ENCODE measurements at regions not wholly inside any gene's neighbourhood (a gene's known extent, or its start where the extent isn't known, plus 50 kb on each side); places are given as distances from the start of the nearest gene placed in this dataset.

DNA sequence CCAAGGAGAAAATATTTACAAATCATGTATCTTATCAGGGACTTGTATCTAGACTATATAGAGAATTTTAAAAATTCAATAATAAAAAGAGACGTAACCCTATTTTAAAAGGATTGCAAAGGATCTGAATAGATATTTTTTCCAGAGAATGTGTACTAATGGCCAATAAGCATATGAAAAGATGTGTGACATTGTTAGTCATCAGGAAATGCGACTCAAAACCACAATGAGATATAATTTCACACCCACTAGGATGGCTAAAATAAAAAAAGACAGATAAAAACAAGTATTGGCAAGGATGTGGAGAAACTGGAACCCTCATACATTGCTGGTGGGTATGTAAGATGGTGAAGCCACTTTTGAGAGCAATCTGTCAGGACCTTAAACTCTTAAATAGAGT, 141.9 kb upstream of the BMP4 start:
- no peak for DNase-seq

- DNase-seq = no peak
Measured at GRCh38 chr14:54102051-54102456, 145.4 kb upstream of the BMP4 start.

- DNase-seq = no peak
Measured at GRCh38 chr14:54102530-54102929, 145.9 kb upstream of the BMP4 start.

GRCh38 chr14:54104601-54105145, 148.0 kb upstream of the BMP4 start:
- no peak for DNase-seq

- no peak for DNase-seq
Measured at GRCh38 chr14:54105406-54105805, 148.8 kb upstream of the BMP4 start.

GRCh38 chr14:54105898-54106297, 149.3 kb upstream of the BMP4 start:
- no peak for DNase-seq

DNA sequence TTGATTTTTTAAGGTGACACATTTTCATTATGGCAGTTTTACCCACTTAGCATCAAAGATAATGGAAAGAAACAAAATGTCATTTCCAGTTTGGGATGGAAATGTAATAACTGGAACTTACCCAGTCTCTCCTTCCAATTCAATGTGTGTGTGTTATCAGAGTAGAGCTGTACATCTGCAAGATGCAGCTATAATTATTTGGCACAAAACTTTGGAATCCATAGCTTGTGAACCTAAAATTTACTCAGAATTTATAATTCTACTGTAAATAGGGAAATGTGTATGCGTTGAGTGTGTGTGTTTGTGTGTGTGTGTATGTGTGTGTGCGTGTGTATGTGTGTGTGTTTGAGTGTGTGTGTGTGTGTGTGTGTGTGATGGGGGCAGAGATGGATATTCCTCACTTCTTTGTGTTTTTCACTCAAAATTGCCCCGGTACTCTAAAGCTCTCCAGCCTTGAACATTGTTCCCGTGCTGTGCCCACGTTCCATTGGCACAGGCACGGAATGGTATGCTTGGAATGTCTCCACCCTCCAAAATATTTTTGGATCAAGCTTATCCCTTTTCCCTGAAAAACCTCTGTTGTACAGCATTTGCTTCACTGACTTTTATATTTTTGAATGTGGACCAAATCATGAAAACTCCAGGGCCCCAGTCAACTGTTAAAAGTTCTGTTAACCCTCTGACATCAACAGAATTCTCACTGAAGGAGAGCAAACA, 150.2 kb upstream of the BMP4 start:
- no peak for DNase-seq

- no peak for DNase-seq
Measured at GRCh38 chr14:54108481-54109471, 152.2 kb upstream of the BMP4 start.

DNA sequence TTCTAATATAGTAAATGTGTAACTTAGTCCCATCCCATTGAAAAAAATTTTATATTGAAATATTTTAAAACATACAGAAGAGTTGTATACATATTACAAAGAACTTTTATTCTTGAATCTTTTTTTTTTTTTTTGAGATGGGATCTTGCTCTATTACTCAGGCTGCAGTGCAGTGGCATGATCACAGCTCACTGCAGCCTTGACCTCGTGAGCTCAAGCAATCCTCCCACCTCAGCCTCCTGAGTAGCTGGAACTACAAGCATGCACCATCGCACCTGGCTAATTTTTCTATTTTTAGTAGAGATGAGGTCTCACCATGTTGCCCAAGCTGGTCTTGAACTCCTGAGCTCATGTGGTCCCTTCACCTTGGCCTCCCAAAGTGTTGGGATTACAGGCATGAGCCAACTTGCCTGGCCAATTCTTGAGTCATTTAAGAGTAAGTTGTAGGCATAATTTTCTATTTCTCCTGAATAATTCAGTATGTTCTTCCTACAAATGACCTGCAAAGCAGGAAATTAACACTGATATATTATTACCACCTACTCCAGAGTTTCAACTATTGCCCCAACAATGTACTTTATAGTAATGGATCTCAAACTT, 153.0 kb upstream of the BMP4 start:
- DNase-seq = no peak

- DNase-seq = no peak
Measured at GRCh38 chr14:54114941-54115340, 158.3 kb upstream of the BMP4 start.

GRCh38 chr14:54116198-54116885, 159.7 kb upstream of the BMP4 start:
- no peak for DNase-seq

- DNase-seq = no peak
Measured at GRCh38 chr14:54116972-54117371, 160.3 kb upstream of the BMP4 start.

- DNase-seq = no peak
Measured at GRCh38 chr14:54117396-54117795, 160.8 kb upstream of the BMP4 start.

DNA sequence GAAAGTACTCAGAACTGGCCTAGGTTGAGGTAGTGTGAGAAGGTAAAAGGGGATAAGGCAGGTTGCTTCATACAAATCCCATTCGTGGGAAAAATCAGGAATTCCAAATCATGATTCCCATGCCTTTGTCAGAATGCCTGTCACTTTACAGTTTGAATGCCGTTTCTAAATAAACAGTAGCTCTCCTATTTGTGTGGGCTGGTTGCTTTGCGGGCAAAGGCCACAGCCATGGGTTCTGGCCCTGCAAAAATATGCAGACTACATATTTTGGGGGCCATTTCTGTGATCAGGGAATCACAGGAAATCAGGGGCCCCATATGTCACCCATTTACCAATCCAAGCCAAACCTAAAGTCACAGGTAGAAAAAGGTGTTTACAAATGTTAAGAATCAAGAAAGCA, 161.3 kb upstream of the BMP4 start:
- DNase-seq = no peak

- DNase-seq = no peak
Measured at GRCh38 chr14:54120260-54120659, 163.6 kb upstream of the BMP4 start.

GRCh38 chr14:54121466-54122027, 164.9 kb upstream of the BMP4 start:
- DNase-seq = no peak

DNA sequence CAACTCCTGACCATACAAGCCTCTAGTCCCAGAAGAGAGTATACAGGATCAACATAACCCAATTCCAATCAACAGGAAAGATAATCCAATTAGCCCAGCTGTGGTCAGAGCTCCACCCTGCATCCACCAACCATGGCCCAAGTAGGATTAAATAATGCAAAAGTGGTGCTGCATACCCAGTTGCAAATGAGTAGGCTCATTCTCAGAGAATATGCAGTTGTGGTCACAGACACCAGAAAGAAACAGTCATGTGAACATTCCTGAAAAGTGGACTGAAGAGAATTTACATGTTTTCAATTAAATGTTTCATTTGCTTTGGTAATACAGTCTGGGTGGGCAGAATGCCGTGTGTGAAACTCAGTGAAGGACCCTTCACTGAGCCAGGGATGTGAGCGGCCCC, 167.2 kb upstream of the BMP4 start:
- no peak for DNase-seq

DNA sequence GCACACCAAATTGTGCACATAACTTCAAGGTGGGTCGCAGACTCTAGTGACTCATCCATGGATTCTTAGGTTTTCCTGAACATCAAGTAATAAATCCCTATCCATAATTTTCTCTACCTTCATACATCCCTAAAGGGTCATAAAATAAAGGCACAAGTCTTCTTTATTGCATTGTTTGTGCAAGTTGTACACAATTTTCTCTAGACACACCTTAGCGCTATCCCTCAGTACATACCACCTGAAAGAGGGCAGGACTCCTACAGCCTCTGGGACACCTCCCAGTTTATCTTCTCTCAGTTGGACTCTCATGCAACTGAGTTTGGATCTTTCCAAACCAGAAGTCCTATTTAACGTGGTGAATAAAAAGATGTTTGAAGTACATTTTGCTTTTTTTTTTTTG, 168.5 kb upstream of the BMP4 start:
- no peak for DNase-seq

DNA sequence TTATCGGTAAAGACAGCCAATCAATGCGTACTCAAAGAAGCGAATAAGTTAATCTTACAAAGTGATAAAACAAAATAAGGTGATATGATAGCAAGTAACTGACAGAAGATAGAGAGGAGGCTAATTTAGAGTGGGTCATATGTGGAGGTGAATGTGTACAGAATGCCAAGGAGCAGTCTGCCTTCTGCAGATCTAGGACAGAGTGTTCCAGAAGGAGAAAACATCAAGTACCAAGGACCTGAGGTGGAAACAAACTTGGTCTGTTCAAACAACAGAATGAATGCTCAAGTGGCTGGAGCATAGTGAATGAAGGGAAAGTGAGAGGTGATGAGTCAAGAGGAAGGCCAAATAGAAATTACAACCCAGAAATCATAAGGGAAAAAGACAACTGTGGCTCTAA, 170.3 kb upstream of the BMP4 start:
- no peak for DNase-seq

- DNase-seq = no peak
Measured at GRCh38 chr14:54127526-54127925, 170.9 kb upstream of the BMP4 start.

DNA sequence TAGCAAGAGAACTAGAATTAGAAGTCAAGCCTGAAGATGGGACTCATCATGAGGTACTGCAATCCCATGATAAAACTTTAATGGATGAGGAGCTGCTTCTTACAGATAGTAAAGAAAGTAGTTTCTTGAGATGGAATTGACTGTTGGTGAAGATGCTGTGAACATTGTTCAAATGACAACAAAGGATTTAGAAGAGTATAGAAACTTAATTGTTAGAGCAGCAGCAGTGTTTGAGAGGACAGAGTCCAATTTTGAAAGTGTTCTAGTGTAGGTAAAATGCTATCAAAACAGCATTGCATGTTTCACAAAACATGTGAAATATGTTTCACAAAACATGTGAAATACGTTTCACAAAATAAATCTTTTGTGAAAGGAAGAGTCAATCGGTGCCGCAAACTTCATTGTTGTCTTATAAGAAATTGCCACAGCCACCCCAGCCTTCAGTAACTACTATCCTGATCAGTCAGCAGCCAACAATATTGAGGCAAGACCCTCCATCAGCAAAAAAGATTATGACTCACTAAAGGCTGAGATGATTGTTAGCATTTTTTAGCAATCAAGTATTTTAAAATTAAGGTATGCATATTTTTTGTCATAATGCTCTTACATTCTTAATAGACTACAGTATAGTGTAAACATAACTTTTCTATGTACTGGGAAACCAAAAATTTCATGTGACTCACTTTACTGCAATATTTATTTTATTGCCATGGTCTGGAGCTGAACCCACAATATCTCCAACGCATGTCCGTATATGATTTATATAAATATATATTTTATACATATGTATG, 173.4 kb upstream of the BMP4 start:
- no peak for DNase-seq

DNA sequence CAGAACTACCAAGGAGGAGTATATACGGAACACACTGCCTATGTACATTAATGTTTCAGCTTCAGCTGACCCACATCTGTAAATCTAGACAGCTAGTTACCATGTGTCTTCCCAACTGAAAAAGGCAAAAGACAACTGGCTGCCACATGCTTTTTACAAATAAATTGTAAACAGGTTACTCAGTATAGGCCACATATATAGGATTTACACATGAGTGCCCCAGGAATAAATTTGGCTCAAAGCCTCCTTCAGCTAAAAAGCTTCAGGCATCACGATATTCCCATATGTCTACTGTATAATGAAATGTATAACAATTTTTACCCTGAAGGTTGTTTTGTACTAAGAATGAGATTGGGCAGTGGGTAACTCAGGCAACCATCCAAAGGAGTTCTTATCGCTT, 175.9 kb upstream of the BMP4 start:
- DNase-seq = no peak

Data from NCI-H2029 (cell line).